ENCODE measurements at regions not wholly inside any gene's neighbourhood (a gene's known extent, or its start where the extent isn't known, plus 50 kb on each side); places are given as distances from the start of the nearest gene placed in this dataset.
"Not testable (repeated sequence)": the region's sequence is repeated elsewhere in the genome, so short reads cannot be mapped to it uniquely, and the experiment has no call there.

DNA sequence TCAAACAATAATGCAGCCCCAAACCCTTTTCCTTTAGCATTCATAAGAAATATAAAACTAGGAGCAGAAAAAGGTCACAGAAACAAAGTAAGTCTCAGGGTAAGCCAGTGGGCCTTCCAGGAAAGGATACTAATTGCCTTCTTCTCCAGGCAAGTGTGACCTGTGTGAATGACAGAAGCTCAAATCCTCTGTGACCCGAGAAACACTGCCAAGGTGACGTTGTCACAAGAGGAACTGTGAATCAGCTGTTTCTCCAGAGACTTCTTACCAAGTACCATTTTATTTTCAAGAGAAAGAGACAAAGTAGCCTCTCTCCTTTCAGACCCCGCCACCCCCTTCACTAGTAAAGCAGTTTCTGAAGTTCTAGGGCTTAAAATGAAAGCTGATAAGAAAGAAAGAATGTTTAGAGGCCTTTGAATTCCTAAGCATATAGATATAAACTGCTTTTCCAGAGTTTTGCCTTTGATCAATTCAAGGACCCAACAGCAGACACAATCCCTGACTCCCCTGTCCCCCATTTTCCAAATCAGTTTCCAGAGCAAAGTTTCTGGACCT lies 155.6 kb downstream of the NUF2 start:
- DNase-seq (ENCODE audit: extremely low read depth, low read depth) = no peak
- TF ChIP-seq, protein P1, sequence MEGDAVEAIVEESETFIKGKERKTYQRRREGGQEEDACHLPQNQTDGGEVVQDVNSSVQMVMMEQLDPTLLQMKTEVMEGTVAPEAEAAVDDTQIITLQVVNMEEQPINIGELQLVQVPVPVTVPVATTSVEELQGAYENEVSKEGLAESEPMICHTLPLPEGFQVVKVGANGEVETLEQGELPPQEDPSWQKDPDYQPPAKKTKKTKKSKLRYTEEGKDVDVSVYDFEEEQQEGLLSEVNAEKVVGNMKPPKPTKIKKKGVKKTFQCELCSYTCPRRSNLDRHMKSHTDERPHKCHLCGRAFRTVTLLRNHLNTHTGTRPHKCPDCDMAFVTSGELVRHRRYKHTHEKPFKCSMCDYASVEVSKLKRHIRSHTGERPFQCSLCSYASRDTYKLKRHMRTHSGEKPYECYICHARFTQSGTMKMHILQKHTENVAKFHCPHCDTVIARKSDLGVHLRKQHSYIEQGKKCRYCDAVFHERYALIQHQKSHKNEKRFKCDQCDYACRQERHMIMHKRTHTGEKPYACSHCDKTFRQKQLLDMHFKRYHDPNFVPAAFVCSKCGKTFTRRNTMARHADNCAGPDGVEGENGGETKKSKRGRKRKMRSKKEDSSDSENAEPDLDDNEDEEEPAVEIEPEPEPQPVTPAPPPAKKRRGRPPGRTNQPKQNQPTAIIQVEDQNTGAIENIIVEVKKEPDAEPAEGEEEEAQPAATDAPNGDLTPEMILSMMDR (IDR thresholded peaks at IDR 0.05; ENCODE audit: low read depth, low read length) = no peak

DNA sequence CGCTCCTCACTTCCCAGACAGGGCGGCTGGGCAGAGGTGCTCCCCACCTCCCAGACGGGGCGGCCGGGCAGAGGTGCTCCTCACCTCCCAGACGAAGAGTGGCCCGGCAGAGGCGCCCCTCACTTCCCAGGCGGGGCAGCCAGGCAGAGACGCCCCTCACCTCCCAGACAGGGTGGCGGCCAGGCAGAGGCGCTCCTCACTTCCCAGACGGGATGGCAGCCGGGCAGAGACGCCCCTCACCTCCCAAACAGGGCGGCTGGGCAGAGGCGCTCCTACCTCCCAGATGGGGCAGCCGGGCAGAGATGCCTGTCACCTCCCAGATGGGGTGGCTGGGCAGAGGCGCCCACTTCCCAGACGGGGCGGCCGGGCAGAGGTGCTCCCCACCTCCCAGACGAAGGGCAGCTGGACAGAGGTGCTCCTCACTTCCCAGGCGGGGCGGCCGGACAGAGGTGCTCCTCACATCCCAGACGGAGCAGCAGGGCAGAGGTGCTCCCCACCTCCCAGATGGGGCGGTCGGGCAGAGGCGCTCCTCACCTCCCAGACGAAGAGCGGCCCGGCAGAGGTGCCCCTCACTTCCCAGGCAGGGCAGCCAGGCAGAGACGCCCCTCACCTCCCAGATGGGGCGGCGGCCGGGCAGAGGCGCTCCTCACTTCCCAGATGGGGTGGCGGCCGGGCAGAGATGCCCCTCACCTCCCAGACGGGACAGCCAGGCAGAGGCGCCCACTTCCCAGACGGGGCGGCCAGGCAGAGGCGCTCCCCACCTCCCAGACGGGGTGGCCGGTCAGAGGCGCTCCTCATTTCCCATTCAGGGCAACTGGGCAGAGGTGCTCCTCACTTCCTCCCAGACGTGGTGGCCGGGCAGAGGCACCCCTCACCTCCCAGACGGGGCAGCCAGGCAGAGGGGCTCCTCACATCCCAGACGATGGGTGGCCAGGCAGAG lies 176.9 kb downstream of the NUF2 start:
- DNase-seq (ENCODE audit: extremely low read depth, low read depth) = not testable (repeated sequence)

DNA sequence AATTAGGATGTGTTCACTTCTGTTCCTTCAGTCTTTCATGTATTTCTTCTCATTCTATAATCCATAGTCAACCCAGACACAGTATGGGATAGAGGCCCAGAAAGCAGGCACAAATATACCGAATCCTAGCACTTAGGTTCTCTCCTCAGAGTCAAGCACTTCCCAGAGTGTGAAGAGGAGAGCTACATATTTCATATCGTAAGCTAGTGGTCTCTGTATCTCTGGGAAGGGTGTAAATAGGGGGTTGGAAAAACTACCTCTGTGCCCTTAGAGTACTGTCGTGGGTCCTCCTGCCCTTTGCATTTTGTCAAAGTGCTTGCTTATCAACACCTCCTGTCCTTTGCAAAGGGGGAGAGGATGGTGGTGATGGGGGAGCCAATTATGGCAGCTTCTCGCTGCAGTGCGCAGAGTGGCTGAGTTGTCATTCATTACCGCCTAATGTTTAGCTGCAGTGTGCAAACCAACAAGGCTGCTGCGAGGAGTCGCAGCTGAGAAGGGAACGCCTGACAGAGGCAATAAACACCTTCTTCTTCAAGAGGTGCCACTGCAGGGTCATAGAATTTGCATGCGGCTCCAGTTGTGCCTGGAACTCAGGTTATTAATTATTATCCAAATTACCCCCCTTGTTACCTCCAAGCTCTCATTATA lies 182.7 kb downstream of the NUF2 start:
- no peak for DNase-seq (ENCODE audit: extremely low read depth, low read depth)
- TF ChIP-seq, protein P1 (IDR thresholded peaks at IDR 0.05; ENCODE audit: low read depth, low read length) = no peak

DNA sequence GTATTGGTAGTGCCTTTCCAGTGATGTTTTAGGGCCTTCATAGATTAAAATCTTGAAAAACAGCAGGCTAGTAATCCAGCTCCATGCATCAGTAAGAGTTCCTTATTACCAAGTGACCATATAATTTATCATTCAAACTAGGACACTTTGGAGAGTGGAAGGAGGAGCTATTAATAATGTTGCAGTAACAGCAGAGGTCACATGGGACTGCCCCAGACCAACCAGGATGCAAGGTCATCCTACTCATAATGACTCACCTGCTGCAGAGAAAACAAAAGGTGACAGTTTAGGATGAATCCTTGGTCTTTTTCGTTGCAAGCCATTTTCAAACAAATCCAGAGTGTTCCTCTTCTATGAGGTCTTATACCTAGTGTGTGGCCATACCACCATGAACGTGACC lies 187.4 kb downstream of the NUF2 start:
- no peak for DNase-seq (ENCODE audit: extremely low read depth, low read depth)
- TF ChIP-seq, protein P1 (IDR thresholded peaks at IDR 0.05; ENCODE audit: low read depth, low read length) = no peak

DNA sequence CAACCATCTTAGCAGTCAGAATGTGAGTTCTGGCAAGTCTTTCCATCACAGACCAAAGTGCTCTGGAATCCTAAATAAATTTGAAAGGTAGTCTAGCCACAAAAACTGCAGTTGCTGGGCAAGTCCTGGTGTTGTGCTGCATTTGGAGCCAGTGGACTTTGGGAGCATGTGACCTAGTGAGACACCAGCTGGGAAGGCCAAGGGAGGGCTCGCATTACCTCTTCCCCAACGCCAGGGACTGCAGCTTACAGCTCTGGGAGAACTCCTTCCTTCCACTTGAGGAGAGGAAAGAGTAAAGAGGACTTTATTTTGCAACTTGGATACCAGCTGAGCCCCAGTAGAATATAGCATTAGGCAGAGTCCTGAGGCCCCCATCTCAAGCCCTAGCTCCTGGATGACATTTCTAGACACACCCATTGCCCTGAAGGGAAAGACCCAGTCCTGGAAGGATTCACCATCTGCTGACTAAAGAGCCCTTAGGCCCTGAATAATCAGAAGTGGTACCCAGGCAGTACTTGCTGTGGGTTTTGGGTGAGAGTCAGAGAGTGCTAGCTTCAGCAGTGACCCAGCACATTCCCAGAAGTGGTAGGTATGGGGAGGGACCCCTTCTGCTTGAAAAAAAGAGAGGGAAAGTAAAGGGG lies 190.7 kb downstream of the NUF2 start:
- no peak for DNase-seq (ENCODE audit: extremely low read depth, low read depth)
- TF ChIP-seq, protein P1 (IDR thresholded peaks at IDR 0.05; ENCODE audit: low read depth, low read length) = no peak

DNA sequence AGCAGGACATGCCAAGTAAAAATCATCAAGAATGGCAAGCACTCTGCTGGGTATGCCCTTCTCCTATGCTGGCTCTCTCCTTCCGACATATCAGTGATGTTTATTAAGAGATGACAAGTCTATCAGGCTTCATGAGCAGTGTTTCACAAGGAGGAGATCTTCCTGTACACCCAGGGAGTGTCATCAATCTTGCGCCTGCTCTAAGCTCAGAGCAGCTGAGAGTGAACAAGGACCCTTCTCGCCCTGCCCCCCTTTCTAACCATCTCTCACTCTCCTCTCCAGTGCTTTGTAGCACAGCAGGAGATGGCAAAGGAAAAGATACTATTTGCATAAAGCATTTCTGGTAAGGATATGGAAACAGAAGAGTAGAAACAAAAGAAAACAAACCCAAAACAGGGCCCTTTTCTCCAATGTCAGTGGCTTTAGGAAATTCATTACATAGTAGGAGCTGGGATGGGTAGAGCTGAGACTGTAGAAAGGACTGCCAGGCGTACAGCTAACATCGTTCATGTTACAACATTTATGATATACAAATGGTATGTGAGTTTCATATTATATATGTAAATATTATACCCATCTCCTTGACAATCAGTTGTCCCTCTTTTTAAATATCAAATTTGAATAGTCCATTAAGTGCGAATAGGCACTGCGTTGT lies 201.7 kb downstream of the NUF2 start:
- TF ChIP-seq, protein P1 (IDR thresholded peaks at IDR 0.05; ENCODE audit: low read depth, low read length) = no peak
- DNase-seq (ENCODE audit: extremely low read depth, low read depth) = no peak

DNA sequence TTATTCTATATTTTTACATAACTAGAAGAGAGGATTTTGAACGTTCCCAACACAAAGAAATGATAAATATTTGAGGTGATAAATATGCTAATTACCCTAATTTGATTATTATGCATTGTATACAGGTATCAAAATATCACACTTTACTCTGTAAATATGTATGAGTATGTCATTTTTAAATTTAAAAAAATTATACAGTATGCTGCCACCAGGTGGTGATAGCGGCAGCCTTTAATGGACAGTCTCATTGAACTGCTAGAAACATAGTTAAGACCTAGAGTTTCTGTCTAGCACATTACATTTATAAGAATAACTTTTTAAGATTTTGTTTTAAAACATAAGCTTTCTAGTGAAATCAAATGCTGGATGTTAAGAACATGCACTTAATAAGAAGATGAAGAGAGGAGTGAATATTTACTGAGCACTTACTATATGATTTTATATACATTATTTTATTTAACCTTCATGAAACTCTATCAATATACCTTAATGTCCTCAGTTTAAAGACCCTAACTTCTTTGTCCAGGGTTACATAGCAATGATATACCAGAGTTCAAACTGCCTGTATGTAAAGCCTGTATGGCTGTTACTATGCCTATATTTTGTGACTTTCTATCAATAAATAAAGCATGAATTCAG lies 207.1 kb downstream of the NUF2 start:
- TF ChIP-seq, protein P1 (IDR thresholded peaks at IDR 0.05; ENCODE audit: low read depth, low read length) = peak; percentile 66
- DNase-seq (ENCODE audit: extremely low read depth, low read depth) = no peak

Data from AG09319 (cell line).